OCI-LY1 (cell line): ENCODE measurements at regions not wholly inside any gene's neighbourhood (a gene's known extent, or its start where the extent isn't known, plus 50 kb on each side); places are given as distances from the start of the nearest gene placed in this dataset.

ENCODE experiments used
- EZH2 ChIP-seq: fragments of 200-600 bp; sonication (generic), shearing (Covaris generic); IDR thresholded peaks from 2 replicates; pipeline ENCODE4 v1.8.0; 2017; ENCODE audit warnings: borderline replicate concordance, mixed run types, mild to moderate bottlenecking, antibody characterized with exemption, low read length, moderate library complexity, mixed read lengths
- TF ChIP-seq, protein P1 (sequence below): fragments of 200-600 bp; sonication (generic), shearing (Covaris generic); IDR thresholded peaks from 2 replicates; pipeline ENCODE4 v1.5.1; 2017; ENCODE audit warnings: mild to moderate bottlenecking, antibody characterized with exemption, low read length, moderate library complexity, mixed read lengths

DNA sequence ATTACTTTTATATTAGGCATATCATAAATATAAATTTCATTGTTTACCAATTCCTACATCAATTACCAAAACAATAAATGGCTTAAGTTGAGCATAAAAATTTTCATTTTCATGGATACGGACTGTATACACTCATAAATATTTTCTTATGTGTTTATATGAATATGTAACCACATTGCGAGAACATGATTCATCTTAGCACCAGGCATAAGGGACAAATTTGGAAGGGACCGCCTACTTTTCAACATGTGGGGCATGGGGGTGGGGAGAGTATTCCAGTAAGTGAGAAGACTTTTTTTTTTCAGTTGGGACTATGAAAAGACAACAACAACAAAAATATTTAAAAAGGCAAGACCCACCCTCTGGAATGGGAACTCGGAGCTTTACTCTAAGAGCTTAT is 296.1 kb downstream of the RAB38 start:
- TF ChIP-seq, protein P1, sequence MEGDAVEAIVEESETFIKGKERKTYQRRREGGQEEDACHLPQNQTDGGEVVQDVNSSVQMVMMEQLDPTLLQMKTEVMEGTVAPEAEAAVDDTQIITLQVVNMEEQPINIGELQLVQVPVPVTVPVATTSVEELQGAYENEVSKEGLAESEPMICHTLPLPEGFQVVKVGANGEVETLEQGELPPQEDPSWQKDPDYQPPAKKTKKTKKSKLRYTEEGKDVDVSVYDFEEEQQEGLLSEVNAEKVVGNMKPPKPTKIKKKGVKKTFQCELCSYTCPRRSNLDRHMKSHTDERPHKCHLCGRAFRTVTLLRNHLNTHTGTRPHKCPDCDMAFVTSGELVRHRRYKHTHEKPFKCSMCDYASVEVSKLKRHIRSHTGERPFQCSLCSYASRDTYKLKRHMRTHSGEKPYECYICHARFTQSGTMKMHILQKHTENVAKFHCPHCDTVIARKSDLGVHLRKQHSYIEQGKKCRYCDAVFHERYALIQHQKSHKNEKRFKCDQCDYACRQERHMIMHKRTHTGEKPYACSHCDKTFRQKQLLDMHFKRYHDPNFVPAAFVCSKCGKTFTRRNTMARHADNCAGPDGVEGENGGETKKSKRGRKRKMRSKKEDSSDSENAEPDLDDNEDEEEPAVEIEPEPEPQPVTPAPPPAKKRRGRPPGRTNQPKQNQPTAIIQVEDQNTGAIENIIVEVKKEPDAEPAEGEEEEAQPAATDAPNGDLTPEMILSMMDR, result no peak
- TF ChIP-seq EZH2, result no peak
